HG03354 (cell line): ENCODE measurements at regions not wholly inside any gene's neighbourhood (a gene's known extent, or its start where the extent isn't known, plus 50 kb on each side); places are given as distances from the start of the nearest gene placed in this dataset.

ENCODE experiments used
- ATAC-seq: cut with Tn5 transposase; IDR thresholded peaks from one replicate; pipeline ENCODE4 v1.9.1; 2021; ENCODE audit warnings: mild to moderate bottlenecking; ENCODE audit not compliant: unreplicated experiment, poor library complexity, severe bottlenecking

DNA sequence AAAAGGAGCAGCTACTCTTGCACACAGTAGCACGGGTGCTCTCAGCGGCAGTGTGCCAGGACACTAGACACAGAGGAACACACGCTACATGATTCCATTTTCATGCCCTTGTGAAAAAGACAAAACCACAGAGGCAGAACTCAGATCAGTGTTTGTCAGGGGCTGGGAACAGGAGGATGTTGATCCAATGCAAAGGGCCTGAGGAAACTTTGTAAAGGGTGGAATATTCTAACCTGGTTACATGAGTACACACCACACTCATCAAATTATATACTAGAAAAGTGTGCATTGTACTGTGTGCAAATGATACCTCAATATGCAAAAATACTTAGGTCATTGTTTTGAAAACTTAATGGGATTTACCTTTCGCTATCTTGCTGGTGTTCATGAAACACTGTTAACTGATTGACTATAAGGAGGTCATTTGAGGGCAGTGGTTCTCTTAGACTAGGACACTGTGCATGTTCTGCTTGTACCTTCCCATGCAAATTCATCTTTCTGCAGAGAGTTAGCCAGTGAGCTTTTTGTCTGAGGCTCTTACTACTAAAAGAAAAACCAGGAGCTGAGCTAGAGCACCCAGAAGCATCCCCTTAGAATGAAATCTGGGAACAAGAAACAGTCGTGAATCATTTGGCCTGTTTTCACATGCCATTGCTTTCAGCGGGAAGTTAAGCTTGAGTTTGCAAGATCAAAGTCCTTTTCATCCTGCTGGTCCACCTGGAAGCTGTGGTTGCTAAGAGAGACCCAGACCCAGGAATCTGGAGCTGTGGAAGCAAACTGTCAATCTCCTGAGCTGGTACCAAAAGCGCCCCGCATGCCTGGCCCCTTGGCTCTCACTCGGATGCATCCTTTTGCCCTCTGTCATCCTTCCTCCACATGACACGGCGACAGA lies 204.8 kb downstream of the TTLL2 start:
- ATAC-seq, result no peak

DNA sequence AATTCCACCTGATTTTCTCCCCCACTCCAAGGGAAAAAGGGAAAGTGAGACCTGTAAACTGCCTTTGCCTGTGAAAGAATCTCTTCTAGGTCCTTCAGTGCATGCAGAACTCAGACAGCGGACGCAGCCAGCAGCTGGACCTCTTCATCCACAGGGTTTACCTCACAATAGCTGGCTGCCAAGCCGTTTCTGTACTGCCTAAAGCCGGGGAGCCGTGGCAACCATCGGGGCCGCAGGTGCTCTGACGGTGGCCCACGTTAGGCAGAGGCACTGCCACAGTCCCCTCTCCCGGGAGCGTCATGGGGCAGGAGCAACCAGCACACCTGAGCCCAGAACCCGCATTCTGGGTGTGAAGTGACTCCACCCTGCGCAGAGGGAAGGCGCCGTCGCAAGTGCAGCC lies 206.1 kb downstream of the TTLL2 start:
- no peak for ATAC-seq

GRCh38 chr6:167532410-167533288 lies 207.8 kb downstream of the TTLL2 start:
- ATAC-seq, result no peak

- no peak for ATAC-seq
Observed at GRCh38 chr6:167533851-167534250, 209.0 kb downstream of the TTLL2 start.

DNA sequence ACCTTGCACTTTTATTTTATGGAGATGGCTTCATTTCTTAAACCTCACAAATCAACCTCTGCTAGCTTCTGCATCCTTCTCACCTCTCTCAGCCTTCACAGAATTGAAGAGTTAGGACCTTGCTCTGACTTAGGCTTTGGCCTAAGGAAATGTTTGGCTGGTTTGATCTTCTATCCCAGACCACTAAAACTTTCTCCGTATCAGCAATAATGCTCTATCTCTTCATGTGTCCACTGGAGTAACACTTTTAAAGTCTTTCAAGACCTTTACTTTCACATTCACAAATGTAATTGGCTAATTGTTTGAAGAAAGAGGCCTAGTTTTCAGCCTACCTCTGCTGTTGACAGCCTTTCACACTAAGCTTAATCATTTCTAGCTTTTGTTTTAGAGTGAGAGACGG lies 212.9 kb downstream of the TTLL2 start:
- no peak for ATAC-seq

GRCh38 chr6:167538746-167539145 lies 213.9 kb downstream of the TTLL2 start:
- ATAC-seq, result no peak

DNA sequence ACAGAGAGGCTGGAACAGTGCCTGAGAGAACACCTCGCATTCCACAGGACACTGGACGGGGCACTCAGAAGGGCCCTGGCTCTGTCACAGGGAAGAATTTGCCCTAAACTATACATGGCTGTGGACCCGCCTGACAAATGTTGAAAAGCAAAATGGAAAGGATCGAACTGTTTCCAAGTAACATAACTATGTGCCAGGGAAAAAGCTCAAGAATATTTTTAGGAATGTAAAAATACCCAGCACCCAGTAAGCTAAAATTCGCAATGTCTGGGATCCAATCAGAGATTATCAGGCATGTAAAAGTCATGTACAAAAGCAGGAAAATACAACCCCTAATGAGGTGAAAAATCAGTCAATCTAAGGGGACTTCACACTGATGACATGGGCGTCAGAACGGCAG lies 215.9 kb downstream of the TTLL2 start:
- no peak for ATAC-seq

DNA sequence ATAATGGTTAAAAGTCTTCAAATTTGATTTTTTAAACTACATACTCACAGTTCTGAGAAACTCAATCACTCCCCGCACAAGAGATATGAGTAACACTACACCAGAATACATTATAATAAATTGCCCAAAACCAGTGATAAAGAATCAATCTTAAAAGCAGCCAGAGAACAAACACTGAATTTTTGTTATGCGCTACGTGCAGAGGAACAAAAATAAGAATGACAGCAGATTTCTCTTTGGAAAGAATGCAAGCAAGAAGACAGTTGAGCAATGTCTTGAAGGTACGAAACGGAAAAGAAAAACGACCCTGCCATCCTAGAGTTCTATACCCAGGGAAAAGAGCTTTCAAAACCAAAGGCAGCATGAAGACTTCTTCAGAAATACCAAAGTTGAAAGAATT lies 216.7 kb downstream of the TTLL2 start:
- ATAC-seq, result no peak

DNA sequence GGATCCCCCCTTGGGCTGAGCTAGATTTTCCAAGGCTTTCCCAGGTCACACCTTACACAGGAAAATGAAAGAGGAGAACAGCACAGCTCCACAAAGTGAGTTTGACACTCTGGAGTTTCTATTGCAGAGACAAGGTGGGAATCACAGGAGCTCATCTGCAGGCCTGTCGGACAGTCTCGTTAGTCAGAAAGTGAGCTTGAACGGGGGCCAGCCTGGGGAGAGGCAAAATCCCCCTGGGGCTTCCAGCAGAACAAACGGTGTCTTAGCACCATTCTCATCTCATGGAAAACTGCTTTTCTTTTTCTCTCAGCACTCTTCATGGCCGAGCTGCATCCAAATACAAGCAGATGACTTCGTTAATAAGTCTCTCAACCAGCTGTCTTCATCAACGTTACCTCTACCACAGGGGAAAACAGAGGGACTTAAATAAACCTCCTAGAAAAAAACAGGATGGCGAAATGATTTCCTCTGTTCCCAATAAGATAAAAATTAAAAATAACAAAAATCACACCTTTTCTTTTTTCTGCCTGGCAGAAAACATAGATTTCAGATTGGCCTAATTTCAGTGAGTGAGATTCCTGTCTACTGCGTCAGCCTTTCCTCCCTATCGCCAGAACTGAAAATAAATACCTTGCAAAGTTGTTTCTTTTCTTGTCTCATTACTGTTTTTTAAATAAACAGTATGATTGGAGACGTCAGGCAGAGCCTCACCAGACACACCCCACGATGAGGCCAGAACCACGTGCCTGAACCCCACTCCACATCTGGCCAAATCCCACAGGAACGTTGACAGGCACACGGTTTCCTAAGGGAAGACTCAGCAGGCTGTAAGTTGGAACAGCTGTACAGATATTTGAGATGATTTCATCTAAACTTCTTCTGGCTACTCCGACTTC lies 219.0 kb downstream of the TTLL2 start:
- no peak for ATAC-seq

DNA sequence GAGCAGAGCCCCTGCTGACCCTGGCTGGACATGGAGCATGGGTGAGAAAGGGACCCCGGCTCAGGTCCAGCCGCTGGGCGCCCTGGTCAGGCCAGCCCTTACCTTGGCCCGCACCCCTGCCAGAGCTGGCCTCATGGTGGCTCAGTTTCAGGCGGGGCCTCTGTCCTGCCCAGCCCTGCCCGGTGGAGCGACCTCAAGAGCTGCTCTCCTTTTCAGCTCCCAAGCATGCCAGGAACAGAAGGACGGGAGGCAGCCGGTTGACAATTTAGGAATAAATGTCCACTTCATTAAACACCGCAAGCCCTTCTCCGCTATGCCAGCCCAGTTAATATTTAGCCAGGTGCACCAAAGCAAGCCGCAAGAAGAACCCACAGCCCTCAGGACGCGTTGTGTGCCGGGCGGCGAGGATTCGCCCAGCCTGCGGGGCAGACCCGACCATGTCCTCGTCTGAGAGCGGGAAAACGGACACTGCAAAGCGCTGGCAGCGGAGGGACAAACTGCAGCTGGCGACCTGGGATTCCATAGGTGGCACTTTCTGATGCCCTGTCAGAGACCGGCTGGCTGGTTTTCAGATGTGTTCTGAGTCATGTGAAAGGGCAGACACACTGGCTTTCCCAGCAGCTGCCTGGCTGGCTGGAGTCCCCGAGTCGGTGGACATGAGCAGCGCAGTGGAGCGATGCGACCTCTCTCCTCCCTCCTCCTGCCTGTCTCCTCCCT lies 221.9 kb downstream of the TTLL2 start:
- no peak for ATAC-seq

GRCh38 chr6:167547328-167547692 lies 222.4 kb downstream of the TTLL2 start:
- ATAC-seq, result no peak

DNA sequence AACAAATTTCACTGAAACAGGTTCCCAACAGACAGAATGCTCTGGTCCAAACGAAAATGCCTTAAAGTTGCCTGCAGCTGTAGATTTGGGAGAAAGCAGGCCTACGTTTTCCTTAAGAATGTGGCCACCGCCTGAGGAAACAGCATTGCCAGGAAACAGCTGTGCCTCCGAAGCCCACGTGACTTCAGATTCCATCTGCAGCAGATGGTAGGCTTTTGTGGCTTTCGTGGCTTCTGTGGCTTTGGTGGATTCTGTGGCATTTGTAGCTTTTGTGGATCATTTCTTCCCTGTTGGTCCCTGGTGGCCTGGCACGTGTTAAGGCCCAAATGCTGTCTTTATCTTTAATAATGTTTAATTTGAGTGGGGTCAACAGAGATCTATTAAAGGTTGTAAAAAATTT lies 222.9 kb downstream of the TTLL2 start:
- ATAC-seq, result no peak

DNA sequence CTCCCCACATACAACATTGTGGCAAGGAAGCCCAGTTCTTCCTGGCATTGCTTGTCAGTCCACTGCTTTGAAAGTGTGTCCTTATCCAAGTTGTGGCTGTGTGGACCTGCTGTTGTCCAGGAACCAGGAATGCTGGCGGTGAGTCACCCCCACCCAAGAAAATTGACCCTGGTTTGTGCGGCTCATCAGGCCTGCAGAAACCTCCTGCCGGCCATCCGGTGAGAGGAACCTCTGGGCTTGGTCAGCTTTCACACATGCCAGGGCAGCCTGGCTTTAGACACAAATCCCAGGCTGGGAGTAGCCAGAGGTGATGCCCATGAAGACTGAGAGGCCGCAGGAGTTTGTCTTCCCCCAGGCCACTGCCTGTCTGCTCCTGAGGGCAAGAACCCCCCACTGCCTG lies 223.6 kb downstream of the TTLL2 start:
- no peak for ATAC-seq

DNA sequence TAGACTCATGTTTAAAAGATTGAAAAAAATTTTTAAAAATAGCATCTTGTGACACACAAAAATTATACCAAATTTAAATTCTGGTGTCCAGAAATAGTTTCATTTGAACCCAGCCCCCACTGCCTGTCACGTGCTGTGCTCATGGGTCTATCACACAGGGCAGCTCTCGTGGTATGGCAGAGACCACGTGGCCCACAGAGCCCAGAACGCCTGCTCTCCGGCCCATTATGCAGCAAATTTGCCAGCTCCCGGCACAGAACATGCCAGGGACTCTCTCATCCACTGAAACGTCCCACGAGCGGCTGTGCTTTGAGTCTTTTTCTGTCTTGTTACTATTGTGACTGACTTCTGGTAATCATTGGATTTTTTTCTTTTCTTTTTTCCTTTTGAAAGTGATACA lies 224.3 kb downstream of the TTLL2 start:
- no peak for ATAC-seq

- ATAC-seq, result no peak
Observed at GRCh38 chr6:167550941-167551627, 226.2 kb downstream of the TTLL2 start.

- no peak for ATAC-seq
Observed at GRCh38 chr6:167551628-167552257, 226.9 kb downstream of the TTLL2 start.

- no peak for ATAC-seq
Observed at GRCh38 chr6:167552258-167552630, 227.4 kb downstream of the TTLL2 start.

- no peak for ATAC-seq
Observed at GRCh38 chr6:167552961-167553735, 228.3 kb downstream of the TTLL2 start.
